Right lobe of liver (tissue), 6 donors: ENCODE measurements at regions not wholly inside any gene's neighbourhood (a gene's known extent, or its start where the extent isn't known, plus 50 kb on each side); places are given as distances from the start of the nearest gene placed in this dataset.

ENCODE experiments used
- ATAC-seq, 4 donors: fragments of 200-7000 bp; cut with Tn5 transposase; one replicate each; pipeline ENCODE4 v1.9.1; 2020; ENCODE audit warnings: mild to moderate bottlenecking in 4 of 4, moderate library complexity in 4 of 4
- DNase-seq, 3 donors: peaks; one replicate each; pipeline ENCODE4 v3.0.0-alpha.2; 2020
- H3K27ac ChIP-seq, 3 donors: fragments of 200-600 bp; one replicate each; pipeline ENCODE4 v1.8.0; 2022
- H3K27me3 ChIP-seq, 2 donors: fragments of 200-600 bp; one replicate each; pipeline ENCODE4 v1.8.0; 2022
- H3K36me3 ChIP-seq, 4 donors: fragments of 200-600 bp; sonication (generic) in 1 of 4; one replicate each; pipeline versions ENCODE4 v1.5.1 to v1.8.0; 2017 to 2022; ENCODE audit warnings: control low read depth in 1 of 4
- H3K4me1 ChIP-seq, 4 donors: fragments of 200-600 bp; sonication (generic) in 1 of 4; one replicate each; pipeline versions ENCODE4 v1.5.1 to v1.8.0; 2017 to 2022; ENCODE audit warnings: control low read depth in 1 of 4
- H3K4me3 ChIP-seq, 3 donors: fragments of 200-600 bp; one replicate each; pipeline ENCODE4 v1.8.0; 2022
- H3K9me3 ChIP-seq, 4 donors: fragments of 200-600 bp; sonication (generic) in 1 of 4; one replicate each; pipeline versions ENCODE4 v1.5.1 to v1.8.0; 2017 to 2022; ENCODE audit warnings: control low read depth in 1 of 4
- CTCF ChIP-seq, 4 donors: fragments of 200-600 bp in 3 of 4; fragments of 450-650 bp in 1 of 4; IDR thresholded peaks; one replicate each; pipeline versions ENCODE4 v1.5.1 to v1.8.0; 2016 to 2022; ENCODE audit warnings: antibody characterized with exemption in 4 of 4, mild to moderate bottlenecking in 2 of 4
- POLR2A ChIP-seq: fragments of 450-650 bp; IDR thresholded peaks from one replicate; pipeline ENCODE4 v1.6.1; 2017; ENCODE audit warnings: antibody characterized with exemption, mild to moderate bottlenecking
- WGBS: methylation state at CpG from one replicate; pipeline ENCODE4 v1.1.6; 2018; ENCODE audit warnings: low coverage, low lambda C conversion rate; ENCODE audit not compliant: insufficient coverage; ENCODE audit errors: missing lambda C conversion rate; 5-methylcytosine and 5-hydroxymethylcytosine counted together
- intact Hi-C, 2 donors: fragments of 100-400 bp; cut with DNase I; formaldehyde crosslinking; loops; one replicate each; pipeline versions ENCODE4 v1.11.2 to v1.14.1; 2022
- donor health status: DM: no; HTN: yes; CAD: no.
- donor health status: DM: no; HTN: no; CAD: no.
- donor health status: DM: no; HTN: no; CAD: no.
- donor health status: DM: no; HTN: yes; CAD: no.
- donor health status: DM: no; HTN: yes; CAD: no.

- TF ChIP-seq POLR2A (no peak), CTCF (IDR thresholded peaks at IDR 0.05) (no peak)
- Histone ChIP-seq H3K9me3 (no peaks in the 10 kb centered on the region), H3K4me3 (no peak overlapping the region), H3K27me3 (no peaks in the 10 kb centered on the region), H3K27ac (no peak overlapping the region), H3K4me1 (no peaks in the 10 kb centered on the region), H3K36me3 (no peaks in the 10 kb centered on the region)
- 55% methylated on average over 3 of the region's 3 CpGs for WGBS
- no peak for ATAC-seq
- no peak for DNase-seq
- intact Hi-C loops: no loop called here
These were observed 167.8 kb downstream of the PAX1 start for GRCh38 chr20:21873291-21873690.

GRCh38 chr20:21867811-21868210 is 162.3 kb downstream of the PAX1 start:
- Histone ChIP-seq H3K4me3 (no peak overlapping the region), H3K9me3 (no peaks in the 10 kb centered on the region), H3K27me3 (no peaks in the 10 kb centered on the region), H3K36me3 (no peaks in the 10 kb centered on the region), H3K27ac (no peak overlapping the region), H3K4me1 (no peaks in the 10 kb centered on the region)
- intact Hi-C loops: no loop called here
- no peak for DNase-seq
- 72% methylated on average over 4 of the region's 4 CpGs for WGBS
- no peak for ATAC-seq
- TF ChIP-seq CTCF (IDR thresholded peaks at IDR 0.05) (no peak), POLR2A (no peak)

GRCh38 chr20:21867353-21867752 is 161.9 kb downstream of the PAX1 start:
- H3K4me3 ChIP-seq: no peak overlapping the region
- H3K27ac ChIP-seq: no peak overlapping the region
- no peaks in the 10 kb centered on the region for H3K4me1 ChIP-seq
- H3K36me3 ChIP-seq: no peaks in the 10 kb centered on the region
- ATAC-seq (no peak), DNase-seq (no peak)
- TF ChIP-seq CTCF (IDR thresholded peaks at IDR 0.05): no peak
- intact Hi-C loops: no loop called here
- no peaks in the 10 kb centered on the region for H3K27me3 ChIP-seq
- 13% methylated on average over 1 of the region's 1 CpG for WGBS
- H3K9me3 ChIP-seq: no peaks in the 10 kb centered on the region

- Histone ChIP-seq H3K4me3 (no peak overlapping the region), H3K36me3 (no peaks in the 10 kb centered on the region), H3K4me1 (no peaks in the 10 kb centered on the region), H3K27ac (no peak overlapping the region), H3K27me3 (no peaks in the 10 kb centered on the region), H3K9me3 (no peaks in the 10 kb centered on the region)
- ATAC-seq (no peak), DNase-seq (no peak)
- intact Hi-C loops: no loop called here
- 85% methylated on average over 6 of the region's 10 CpGs for WGBS
- TF ChIP-seq CTCF (IDR thresholded peaks at IDR 0.05) (no peak), POLR2A (no peak)
These were observed 157.5 kb downstream of the PAX1 start for GRCh38 chr20:21862956-21863355.

- TF ChIP-seq POLR2A: no peak
- no peak for TF ChIP-seq CTCF (IDR thresholded peaks at IDR 0.05)
- intact Hi-C loops: no loop called here
- H3K9me3 ChIP-seq: no peaks in the 10 kb centered on the region
- H3K4me3 ChIP-seq: no peak overlapping the region
- WGBS: 30% methylated on average over 10 of the region's 10 CpGs
- H3K27ac ChIP-seq: no peak overlapping the region
- no peaks in the 10 kb centered on the region for H3K27me3 ChIP-seq
- no peaks in the 10 kb centered on the region for H3K36me3 ChIP-seq
- DNase-seq (no peak), ATAC-seq (no peak)
- no peaks in the 10 kb centered on the region for H3K4me1 ChIP-seq
These were observed 156.9 kb downstream of the PAX1 start for GRCh38 chr20:21862259-21862946.
